ENCODE measurements at regions not wholly inside any gene's neighbourhood (a gene's known extent, or its start where the extent isn't known, plus 50 kb on each side); places are given as distances from the start of the nearest gene placed in this dataset.

GRCh38 chr4:89660444-89661172 lies 176.4 kb downstream of the SNCA start:
- 0 out of 2 replicates have a peak overlapping the region, but pooled peaks have one; percentile 48 for H2AFZ ChIP-seq
- no peaks in the 10 kb centered on the region; the same call in 1 of the 2 replicates for H3K4me1 ChIP-seq (replicated peaks; ENCODE audit: insufficient read depth)
- CTCF ChIA-PET: interaction anchor here (0.6 kb wide), 1 partner anchor 165 kb away, joined by 3 read pairs; no protein-coding TSS in a partner anchor
- H3K4me3 ChIP-seq: no peak overlapping the region
- H3K36me3 ChIP-seq (ENCODE audit: low read depth): no peaks in the 10 kb centered on the region
- H3K27me3 ChIP-seq (ENCODE audit: insufficient read depth, low read depth): no peaks in the 10 kb centered on the region
- H3K4me2 ChIP-seq: 0 out of 2 replicates have a peak overlapping the region, but pooled peaks have one; percentile 26
- H3K79me2 ChIP-seq (ENCODE audit: low read depth): no peaks in the 10 kb centered on the region
- POLR2A ChIA-PET (ENCODE audit: unreplicated experiment): no interaction called here
- no peak for TF ChIP-seq EZH2 (IDR thresholded peaks at IDR 0.05; ENCODE audit: low read depth)
- TF ChIP-seq CTCF (conservative IDR thresholded peaks at IDR 0.05): no peak
- no peaks in the 10 kb centered on the region for H4K20me1 ChIP-seq (ENCODE audit: insufficient read depth)
- BruUV-seq (replicated peaks): no TSS peak
- intact Hi-C loops (cut with micrococcal nuclease; ENCODE audit: unreplicated experiment): loop anchor here (5.0 kb wide), 1 partner anchor 92 kb away; no protein-coding TSS in a partner anchor
- H3K9me2 ChIP-seq (ENCODE audit: insufficient read depth): no peaks in the 10 kb centered on the region
- H3K27ac ChIP-seq: no peak overlapping the region
- H3F3A ChIP-seq (ENCODE audit: insufficient read depth, low read depth): no peaks in the 10 kb centered on the region
- DNase-seq: no peak
- H3K9me3 ChIP-seq (ENCODE audit: insufficient read depth, low read depth): no peaks in the 10 kb centered on the region

GRCh38 chr4:89658701-89659024 lies 178.3 kb downstream of the SNCA start:
- no peak overlapping the region for H3K27ac ChIP-seq
- H3K4me2 ChIP-seq: no peak overlapping the region
- TF ChIP-seq EZH2 (IDR thresholded peaks at IDR 0.05; ENCODE audit: low read depth): no peak
- TF ChIP-seq CTCF (conservative IDR thresholded peaks at IDR 0.05): no peak
- H3K27me3 ChIP-seq (ENCODE audit: insufficient read depth, low read depth): no peaks in the 10 kb centered on the region
- no peak overlapping the region for H2AFZ ChIP-seq
- H3K4me1 ChIP-seq (replicated peaks; ENCODE audit: insufficient read depth): no peaks in the 10 kb centered on the region; the same call in 1 of the 2 replicates
- H3K9me3 ChIP-seq (ENCODE audit: insufficient read depth, low read depth): no peaks in the 10 kb centered on the region
- ChIA-PET CTCF (interaction anchor here (0.7 kb wide), 1 partner anchor 12 kb away, joined by 4 read pairs; no protein-coding TSS in a partner anchor), POLR2A (ENCODE audit: unreplicated experiment) (no interaction called here)
- H3F3A ChIP-seq (ENCODE audit: insufficient read depth, low read depth): no peaks in the 10 kb centered on the region
- H3K36me3 ChIP-seq (ENCODE audit: low read depth): no peaks in the 10 kb centered on the region
- H3K4me3 ChIP-seq: no peak overlapping the region
- H3K79me2 ChIP-seq (ENCODE audit: low read depth): no peaks in the 10 kb centered on the region
- H4K20me1 ChIP-seq (ENCODE audit: insufficient read depth): no peaks in the 10 kb centered on the region
- H3K9me2 ChIP-seq (ENCODE audit: insufficient read depth): no peaks in the 10 kb centered on the region
- DNase-seq: no peak
- intact Hi-C loops (cut with micrococcal nuclease; ENCODE audit: unreplicated experiment): loop anchor here (1.0 to 10.0 kb wide), 3 partner anchors 174 to 244 kb away; no protein-coding TSS in a partner anchor
- no TSS peak for BruUV-seq (replicated peaks)

GRCh38 chr4:89657931-89658700 lies 178.8 kb downstream of the SNCA start:
- CTCF ChIA-PET: interaction anchor here (0.7 kb wide), 1 partner anchor 13 kb away, joined by 4 read pairs; no protein-coding TSS in a partner anchor
- Histone ChIP-seq H4K20me1 (ENCODE audit: insufficient read depth) (no peaks in the 10 kb centered on the region), H3F3A (ENCODE audit: insufficient read depth, low read depth) (no peaks in the 10 kb centered on the region), H3K9me2 (ENCODE audit: insufficient read depth) (no peaks in the 10 kb centered on the region), H3K36me3 (ENCODE audit: low read depth) (no peaks in the 10 kb centered on the region), H3K27me3 (ENCODE audit: insufficient read depth, low read depth) (no peaks in the 10 kb centered on the region), H3K4me1 (replicated peaks; ENCODE audit: insufficient read depth) (no peaks in the 10 kb centered on the region; the same call in 1 of the 2 replicates), H3K27ac (no peak overlapping the region), H3K79me2 (ENCODE audit: low read depth) (no peaks in the 10 kb centered on the region), H3K4me2 (no peak overlapping the region), H3K9me3 (ENCODE audit: insufficient read depth, low read depth) (no peaks in the 10 kb centered on the region), H3K4me3 (no peak overlapping the region), H2AFZ (no peak overlapping the region)
- no peak; the same call in 1 of the 2 replicates for TF ChIP-seq CTCF (conservative IDR thresholded peaks at IDR 0.05)
- TF ChIP-seq EZH2 (IDR thresholded peaks at IDR 0.05; ENCODE audit: low read depth): no peak
- no peak for DNase-seq
- no TSS peak for BruUV-seq (replicated peaks)
- POLR2A ChIA-PET (ENCODE audit: unreplicated experiment): no interaction called here
- intact Hi-C loops (cut with micrococcal nuclease; ENCODE audit: unreplicated experiment): loop anchor here (1.0 to 10.0 kb wide), 3 partner anchors 173 to 244 kb away; no protein-coding TSS in a partner anchor
